IMR-90 (cell line): ENCODE measurements at regions not wholly inside any gene's neighbourhood (a gene's known extent, or its start where the extent isn't known, plus 50 kb on each side); places are given as distances from the start of the nearest gene placed in this dataset.

ENCODE experiments used
- BHLHE40 ChIP-seq: fragments of 150-350 bp; IDR thresholded peaks from 2 replicates; pipeline ENCODE4 v1.6.1; 2016; ENCODE audit warnings: mild to moderate bottlenecking, low read depth, low read length
- CEBPB ChIP-seq: IDR thresholded peaks from 2 replicates; pipeline ENCODE4 v1.6.1; 2012; ENCODE audit warnings: low read depth, low read length, improper control_type of control experiment
- CTCF ChIP-seq: conservative IDR thresholded peaks from 2 replicates; pipeline ENCODE4 v1.5.1; 2012; ENCODE audit warnings: mild to moderate bottlenecking, low read depth, low read length, improper control_type of control experiment
- POLR2A ChIP-seq: IDR thresholded peaks from 2 replicates; pipeline ENCODE4 v1.6.1; 2012; ENCODE audit warnings: mild to moderate bottlenecking, low read depth, low read length
- RAD21 ChIP-seq: IDR thresholded peaks from 2 replicates; pipeline ENCODE4 v1.6.1; 2012; ENCODE audit warnings: low read length, improper control_type of control experiment
- RCOR1 ChIP-seq: IDR thresholded peaks from 2 replicates; pipeline ENCODE4 v1.6.1; 2012; ENCODE audit warnings: mild to moderate bottlenecking, low read length, improper control_type of control experiment; ENCODE audit not compliant: insufficient replicate concordance
- RFX5 ChIP-seq: IDR thresholded peaks from 2 replicates; pipeline ENCODE4 v1.8.0; 2012; ENCODE audit warnings: low read depth, mild to moderate bottlenecking, low read length, moderate library complexity
- SMC3 ChIP-seq: fragments of 150-350 bp; IDR thresholded peaks from 2 replicates; pipeline ENCODE4 v1.6.1; 2016; ENCODE audit warnings: low read depth, mild to moderate bottlenecking, antibody characterized with exemption, low read length, moderate library complexity

DNA sequence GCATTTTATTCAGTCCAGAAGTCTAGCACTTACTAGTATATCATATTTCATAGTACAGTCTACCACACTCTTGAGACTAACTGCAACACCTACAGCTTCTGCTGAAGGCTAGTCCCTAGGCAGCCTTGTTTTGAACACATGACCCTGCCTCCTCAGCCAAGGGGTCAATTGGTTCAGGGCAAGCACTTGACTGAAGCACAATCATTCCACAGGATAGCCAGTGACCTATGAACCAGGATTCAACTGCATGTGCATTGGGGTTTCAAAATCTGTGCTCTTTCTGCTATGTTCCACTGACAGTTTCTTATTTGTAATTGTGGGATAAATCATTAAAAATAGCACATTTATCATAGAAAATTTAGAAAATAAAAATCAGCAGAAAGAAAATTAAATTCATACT is 186.8 kb downstream of the TMEM161B start:
- TF ChIP-seq POLR2A (no peak), CTCF (no peak), RCOR1 (no peak), BHLHE40 (no peak), CEBPB (no peak), RAD21 (no peak), RFX5 (no peak), SMC3 (no peak)
